WI38 (cell line): ENCODE measurements at regions not wholly inside any gene's neighbourhood (a gene's known extent, or its start where the extent isn't known, plus 50 kb on each side); places are given as distances from the start of the nearest gene placed in this dataset.

ENCODE experiments used
- H3K4me3 ChIP-seq: 2 replicates; pipeline ENCODE4 v1.5.1; 2011; ENCODE audit warnings: low read depth, mild to moderate bottlenecking, control low read depth, low read length
- CTCF ChIP-seq: IDR thresholded peaks from 2 replicates; pipeline ENCODE4 v1.5.1; 2012; ENCODE audit warnings: low read depth, mild to moderate bottlenecking, control low read depth, low read length

- TF ChIP-seq CTCF: no peak
- no peak overlapping the region for H3K4me3 ChIP-seq
These were observed 424.2 kb upstream of the CNTNAP2 start for GRCh38 chr7:145692237-145692950.

- no peak overlapping the region for H3K4me3 ChIP-seq
- no peak for TF ChIP-seq CTCF
These were observed 425.2 kb upstream of the CNTNAP2 start for GRCh38 chr7:145691377-145691914.

GRCh38 chr7:145681646-145682045 is 435.0 kb upstream of the CNTNAP2 start:
- no peak overlapping the region for H3K4me3 ChIP-seq
- no peak for TF ChIP-seq CTCF

GRCh38 chr7:145681159-145681558 is 435.4 kb upstream of the CNTNAP2 start:
- no peak overlapping the region for H3K4me3 ChIP-seq
- TF ChIP-seq CTCF: no peak

GRCh38 chr7:145665499-145666258 is 450.9 kb upstream of the CNTNAP2 start:
- TF ChIP-seq CTCF: no peak
- no peak overlapping the region for H3K4me3 ChIP-seq

GRCh38 chr7:145655666-145656065 is 460.9 kb upstream of the CNTNAP2 start:
- TF ChIP-seq CTCF: no peak
- no peak overlapping the region for H3K4me3 ChIP-seq

GRCh38 chr7:145645135-145645515 is 471.5 kb upstream of the CNTNAP2 start:
- no peak for TF ChIP-seq CTCF
- no peak overlapping the region for H3K4me3 ChIP-seq
